ENCODE measurements at regions not wholly inside any gene's neighbourhood (a gene's known extent, or its start where the extent isn't known, plus 50 kb on each side); places are given as distances from the start of the nearest gene placed in this dataset.

DNA sequence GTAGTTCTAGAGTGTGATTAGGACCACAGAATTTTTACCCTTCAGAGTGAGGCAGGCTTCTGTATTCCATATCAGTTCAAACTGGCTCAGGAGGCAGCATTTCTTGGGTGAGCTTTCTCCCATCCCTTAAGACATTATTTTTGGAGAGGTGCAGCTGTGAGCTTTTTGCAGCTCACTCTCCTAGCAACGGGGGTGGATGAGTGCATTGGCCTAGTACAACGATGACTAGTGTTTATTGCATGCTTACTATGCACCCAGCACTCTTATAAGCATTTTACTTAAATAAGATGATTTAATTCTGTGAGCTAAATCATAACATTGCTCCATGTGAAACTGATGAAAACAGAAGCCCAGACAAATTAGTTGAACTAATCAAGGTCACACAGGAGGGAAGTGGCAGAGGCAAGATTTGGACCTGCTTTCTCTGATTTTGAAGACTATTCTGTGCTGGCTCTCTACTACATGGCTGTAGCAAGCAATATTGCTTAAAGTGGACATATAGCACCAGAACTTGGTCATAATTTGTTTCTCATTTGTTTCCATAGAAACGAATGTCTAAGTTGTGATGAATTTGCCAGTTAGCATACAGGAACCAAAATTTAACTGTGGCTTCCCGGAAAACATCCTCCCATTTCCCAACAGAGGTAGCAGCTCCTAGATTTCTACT is 372.1 kb upstream of the RIOK2 start:
- Histone ChIP-seq H3K27ac (ENCODE audit: low read depth in 1 of 2, low read length in 2 of 2) (no peak overlapping the region), H3K27me3 (ENCODE audit: control insufficient read depth in 1 of 2, insufficient read depth in 2 of 2, low read length in 1 of 2) (no peaks in the 10 kb centered on the region), H3K4me1 (ENCODE audit: control insufficient read depth in 1 of 2, insufficient read depth in 2 of 2, low read length in 2 of 2) (no peaks in the 10 kb centered on the region), H3K9me3 (ENCODE audit: control insufficient read depth, low read length) (peaks cover 3% of the 10 kb centered on the region), H3K36me3 (ENCODE audit: control insufficient read depth in 1 of 2, insufficient read depth in 2 of 2, low read length in 1 of 2) (no peaks in the 10 kb centered on the region), H3K4me3 (ENCODE audit: low read length in 2 of 2) (no peak overlapping the region)
- ATAC-seq (ENCODE audit: low FRiP score) = no peak
- DNase-seq = no peak
- intact Hi-C loops (cut with DNase I) = no loop called here
- 50 to 57% methylated on average over 4 of the region's 4 CpGs for WGBS, 2 donors

DNA sequence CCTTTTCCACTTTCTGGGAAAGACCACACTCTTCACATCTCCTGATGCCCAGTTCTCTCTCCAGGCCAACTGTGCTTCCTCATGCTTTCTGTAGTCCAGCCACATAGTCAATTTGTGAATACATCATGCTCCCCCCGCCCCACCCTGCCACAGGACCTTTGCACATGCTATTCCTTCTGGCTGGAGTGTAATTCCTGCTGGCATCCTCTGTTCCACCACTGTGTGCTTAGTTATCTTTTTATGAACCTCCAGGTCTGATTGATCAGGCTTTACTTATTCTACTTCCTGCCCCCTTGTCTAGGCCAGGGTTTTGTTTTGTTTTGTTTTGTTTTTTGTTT is 372.6 kb upstream of the RIOK2 start:
- H3K4me3 ChIP-seq (ENCODE audit: low read length in 2 of 2) = no peak overlapping the region
- intact Hi-C loops (cut with DNase I) = no loop called here
- no peak for DNase-seq
- H3K4me1 ChIP-seq (ENCODE audit: control insufficient read depth in 1 of 2, insufficient read depth in 2 of 2, low read length in 2 of 2) = no peaks in the 10 kb centered on the region
- 80 to 85% methylated on average over 1 of the region's 1 CpG for WGBS, 2 donors
- peaks cover 3% of the 10 kb centered on the region for H3K9me3 ChIP-seq (ENCODE audit: control insufficient read depth, low read length)
- ATAC-seq (ENCODE audit: low FRiP score) = no peak
- no peaks in the 10 kb centered on the region for H3K27me3 ChIP-seq (ENCODE audit: control insufficient read depth in 1 of 2, insufficient read depth in 2 of 2, low read length in 1 of 2)
- H3K27ac ChIP-seq (ENCODE audit: low read depth in 1 of 2, low read length in 2 of 2) = no peak overlapping the region
- no peaks in the 10 kb centered on the region for H3K36me3 ChIP-seq (ENCODE audit: control insufficient read depth in 1 of 2, insufficient read depth in 2 of 2, low read length in 1 of 2)

DNA sequence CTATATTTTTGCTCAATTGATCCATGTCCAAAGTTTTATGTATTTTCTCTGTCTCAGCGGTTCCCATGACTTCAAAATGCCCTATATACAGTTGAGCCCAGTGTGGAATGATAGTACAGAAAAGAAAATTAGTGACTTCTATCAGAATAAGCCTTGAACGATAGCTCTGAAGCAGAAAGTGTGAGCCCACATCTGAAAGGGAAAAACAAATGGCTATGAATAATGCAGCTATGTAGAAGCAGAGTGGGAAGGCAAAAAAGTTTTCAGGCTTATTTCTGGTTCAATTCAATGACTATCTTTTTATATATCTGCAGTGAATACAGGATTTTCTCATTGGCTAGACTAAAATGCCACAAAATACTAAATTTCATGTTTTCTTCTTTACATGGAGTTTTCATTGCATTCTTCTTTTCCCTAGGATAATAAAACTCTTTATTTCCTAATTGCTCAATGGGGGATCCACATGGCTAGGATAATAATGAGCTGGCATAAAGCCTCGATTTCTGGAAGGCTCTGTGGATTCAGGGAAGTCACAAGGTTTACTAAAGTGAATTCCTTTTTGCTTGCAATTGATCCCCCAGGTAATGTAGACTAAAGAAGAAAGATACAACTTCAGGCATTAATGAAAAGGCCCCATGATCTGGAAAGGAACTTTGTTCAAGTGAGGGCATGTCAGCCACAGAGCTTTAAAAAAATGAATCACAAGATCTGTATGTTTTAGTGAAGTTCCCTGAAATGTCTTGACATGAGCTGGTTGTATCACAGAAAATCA is 377.0 kb upstream of the RIOK2 start:
- no peak for ATAC-seq (ENCODE audit: low FRiP score)
- peaks cover 3% of the 10 kb centered on the region for H3K9me3 ChIP-seq (ENCODE audit: control insufficient read depth, low read length)

DNA sequence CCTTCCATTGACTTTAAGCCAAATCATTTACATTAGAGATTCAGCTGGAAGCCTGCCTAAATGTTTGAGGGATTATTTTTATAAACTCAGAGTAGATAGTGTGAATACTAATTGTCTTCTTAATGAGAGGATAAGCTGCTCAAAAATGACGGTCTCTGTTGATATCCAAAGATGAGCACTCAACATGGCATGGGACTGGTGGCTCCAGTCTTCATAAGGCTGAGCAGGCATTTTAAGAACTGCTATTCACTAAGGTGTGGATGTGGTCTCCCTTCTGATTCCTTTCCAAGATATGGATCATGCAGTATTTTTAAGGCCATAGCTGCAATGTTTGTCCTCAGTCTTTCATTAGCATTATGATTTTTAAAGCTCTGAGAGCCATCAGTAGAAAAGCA is 377.5 kb upstream of the RIOK2 start:
- H3K4me3 ChIP-seq (ENCODE audit: low read length in 2 of 2) = no peak overlapping the region
- no peak overlapping the region for H3K27ac ChIP-seq (ENCODE audit: low read depth in 1 of 2, low read length in 2 of 2)
- no peaks in the 10 kb centered on the region for H3K36me3 ChIP-seq (ENCODE audit: control insufficient read depth in 1 of 2, insufficient read depth in 2 of 2, low read length in 1 of 2)
- WGBS, 2 donors = 89 to 91% methylated on average over 1 of the region's 1 CpG
- ATAC-seq (ENCODE audit: low FRiP score) = no peak
- intact Hi-C loops (cut with DNase I) = no loop called here
- DNase-seq = no peak
- H3K4me1 ChIP-seq (ENCODE audit: control insufficient read depth in 1 of 2, insufficient read depth in 2 of 2, low read length in 2 of 2) = no peaks in the 10 kb centered on the region
- H3K9me3 ChIP-seq (ENCODE audit: control insufficient read depth, low read length) = peaks cover 3% of the 10 kb centered on the region
- H3K27me3 ChIP-seq (ENCODE audit: control insufficient read depth in 1 of 2, insufficient read depth in 2 of 2, low read length in 1 of 2) = no peaks in the 10 kb centered on the region

More for the DNA sequence above, 377.0 kb upstream of the RIOK2 start:
- H3K4me1 ChIP-seq (ENCODE audit: control insufficient read depth in 1 of 2, insufficient read depth in 2 of 2, low read length in 2 of 2) = no peaks in the 10 kb centered on the region
- H3K4me3 ChIP-seq (ENCODE audit: low read length in 2 of 2) = no peak overlapping the region
- no peak for DNase-seq
- intact Hi-C loops (cut with DNase I) = no loop called here
- no peaks in the 10 kb centered on the region for H3K36me3 ChIP-seq (ENCODE audit: control insufficient read depth in 1 of 2, insufficient read depth in 2 of 2, low read length in 1 of 2)
- no peaks in the 10 kb centered on the region for H3K27me3 ChIP-seq (ENCODE audit: control insufficient read depth in 1 of 2, insufficient read depth in 2 of 2, low read length in 1 of 2)
- H3K27ac ChIP-seq (ENCODE audit: low read depth in 1 of 2, low read length in 2 of 2) = no peak overlapping the region
- whole genome bisulfite sequencing, 2 donors = 68 to 72% methylated on average over 3 of the region's 3 CpGs

DNA sequence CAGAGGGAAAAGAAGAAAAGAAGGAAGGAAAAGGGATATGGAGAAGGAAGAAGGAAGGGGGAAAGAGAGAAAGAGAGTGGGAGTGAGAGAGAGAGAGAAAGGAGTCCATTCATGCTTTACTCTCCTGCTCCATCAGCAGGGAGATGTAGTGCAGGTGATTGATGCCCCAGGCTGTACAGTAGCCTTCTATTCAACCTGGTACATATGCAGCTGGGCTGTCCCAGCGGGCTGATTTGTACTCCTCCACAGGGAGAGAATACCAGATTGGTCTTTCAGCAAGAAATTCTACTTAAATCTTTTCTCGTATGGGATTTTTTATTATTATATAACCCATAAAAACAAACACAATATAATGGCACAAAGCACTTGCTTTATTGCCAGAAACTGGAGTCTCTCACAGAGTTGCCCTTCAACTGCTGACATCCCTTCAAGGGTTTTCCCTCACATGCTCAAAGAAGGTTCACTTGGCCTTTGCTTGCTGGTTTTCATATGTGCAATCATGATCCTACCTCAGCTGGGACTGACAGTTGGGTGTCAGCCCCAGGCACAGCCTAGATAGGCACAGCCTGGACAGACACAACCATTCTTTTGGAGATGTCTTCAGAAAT is 380.1 kb upstream of the RIOK2 start:
- ATAC-seq (ENCODE audit: low FRiP score) (no peak), DNase-seq (no peak)
- H3K27ac ChIP-seq (ENCODE audit: low read depth in 1 of 2, low read length in 2 of 2) = no peak overlapping the region
- no peaks in the 10 kb centered on the region for H3K36me3 ChIP-seq (ENCODE audit: control insufficient read depth in 1 of 2, insufficient read depth in 2 of 2, low read length in 1 of 2)
- intact Hi-C loops (cut with DNase I) = no loop called here
- H3K4me3 ChIP-seq (ENCODE audit: low read length in 2 of 2) = no peak overlapping the region
- 66 to 69% methylated on average over 2 of the region's 2 CpGs for WGBS, 2 donors
- H3K4me1 ChIP-seq (ENCODE audit: control insufficient read depth in 1 of 2, insufficient read depth in 2 of 2, low read length in 2 of 2) = no peaks in the 10 kb centered on the region
- peaks cover 1% of the 10 kb centered on the region for H3K9me3 ChIP-seq (ENCODE audit: control insufficient read depth, low read length)
- no peaks in the 10 kb centered on the region for H3K27me3 ChIP-seq (ENCODE audit: control insufficient read depth in 1 of 2, insufficient read depth in 2 of 2, low read length in 1 of 2)

DNA sequence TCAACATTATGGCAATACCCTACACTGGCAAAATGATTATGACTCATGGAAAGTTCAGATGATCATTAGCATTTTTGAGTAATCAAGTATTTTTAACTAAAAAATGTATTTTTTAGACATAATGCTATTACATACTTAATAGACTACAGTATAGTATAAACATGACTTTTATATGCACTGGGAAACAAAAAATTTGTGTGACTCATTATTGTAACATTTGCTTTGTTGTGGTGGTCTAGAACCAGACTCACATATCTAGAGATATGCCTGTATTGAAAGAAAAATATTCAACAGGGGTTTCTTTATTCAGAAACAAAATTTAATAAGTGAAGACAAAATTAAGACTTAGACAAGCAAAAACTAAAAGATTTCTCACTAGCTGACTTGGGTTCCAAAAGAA is 385.3 kb upstream of the RIOK2 start:
- no peak overlapping the region for H3K27ac ChIP-seq (ENCODE audit: low read depth in 1 of 2, low read length in 2 of 2)
- H3K36me3 ChIP-seq (ENCODE audit: control insufficient read depth in 1 of 2, insufficient read depth in 2 of 2, low read length in 1 of 2) = no peaks in the 10 kb centered on the region
- H3K4me1 ChIP-seq (ENCODE audit: control insufficient read depth in 1 of 2, insufficient read depth in 2 of 2, low read length in 2 of 2) = no peaks in the 10 kb centered on the region
- no peak for ATAC-seq (ENCODE audit: low FRiP score)
- DNase-seq = no peak
- intact Hi-C loops (cut with DNase I) = no loop called here
- no peaks in the 10 kb centered on the region for H3K27me3 ChIP-seq (ENCODE audit: control insufficient read depth in 1 of 2, insufficient read depth in 2 of 2, low read length in 1 of 2)
- H3K4me3 ChIP-seq (ENCODE audit: low read length in 2 of 2) = no peak overlapping the region
- H3K9me3 ChIP-seq (ENCODE audit: control insufficient read depth, low read length) = peaks cover 3% of the 10 kb centered on the region

DNA sequence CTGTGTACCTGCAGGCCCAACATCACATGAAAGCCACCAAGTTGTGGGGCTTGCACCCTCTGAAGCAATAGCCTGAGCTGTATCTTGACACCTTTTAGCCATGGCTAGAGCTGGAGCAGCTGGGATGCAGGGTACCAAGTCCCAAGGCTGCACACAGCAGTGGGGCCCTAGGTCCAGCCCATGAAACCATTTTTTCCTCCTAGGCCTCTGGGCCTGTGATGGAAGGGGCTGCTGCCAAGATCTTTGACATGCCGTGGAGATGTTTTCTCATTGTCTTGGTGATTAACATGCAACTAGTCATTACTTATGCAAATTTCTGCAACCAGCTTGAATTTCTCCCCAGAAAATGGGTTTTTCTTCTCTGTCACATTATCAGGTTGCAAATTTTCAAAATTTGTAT is 387.2 kb upstream of the RIOK2 start:
- H3K4me1 ChIP-seq (ENCODE audit: control insufficient read depth in 1 of 2, insufficient read depth in 2 of 2, low read length in 2 of 2) = no peaks in the 10 kb centered on the region
- no peak overlapping the region for H3K27ac ChIP-seq (ENCODE audit: low read depth in 1 of 2, low read length in 2 of 2)
- H3K36me3 ChIP-seq (ENCODE audit: control insufficient read depth in 1 of 2, insufficient read depth in 2 of 2, low read length in 1 of 2) = no peaks in the 10 kb centered on the region
- H3K27me3 ChIP-seq (ENCODE audit: control insufficient read depth in 1 of 2, insufficient read depth in 2 of 2, low read length in 1 of 2) = no peaks in the 10 kb centered on the region
- peaks cover 3% of the 10 kb centered on the region for H3K9me3 ChIP-seq (ENCODE audit: control insufficient read depth, low read length)
- WGBS, 2 donors = 83 to 89% methylated on average over 1 of the region's 1 CpG
- intact Hi-C loops (cut with DNase I) = no loop called here
- no peak overlapping the region for H3K4me3 ChIP-seq (ENCODE audit: low read length in 2 of 2)
- ATAC-seq (ENCODE audit: low FRiP score) (no peak), DNase-seq (no peak)

DNA sequence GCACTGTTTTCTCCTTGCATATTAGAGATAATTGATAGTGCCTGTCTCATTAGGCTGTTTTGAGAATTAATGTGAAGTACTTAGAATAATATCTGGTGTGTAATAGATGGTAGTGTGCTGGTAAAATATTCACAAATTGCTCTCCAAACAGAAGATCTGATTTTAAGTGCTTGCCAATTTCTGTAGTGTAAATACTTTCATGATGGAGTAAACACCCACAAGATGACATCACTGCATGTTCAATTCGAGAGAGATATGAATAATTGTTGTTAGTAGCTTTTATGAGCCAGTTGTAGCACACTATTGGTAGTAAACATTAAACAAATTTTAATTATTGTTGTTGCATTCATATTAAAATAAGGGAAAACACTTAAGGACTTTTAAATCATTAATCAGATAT is 392.3 kb upstream of the RIOK2 start:
- no peak overlapping the region for H3K4me3 ChIP-seq (ENCODE audit: low read length in 2 of 2)
- 33 to 51% methylated on average over 1 of the region's 1 CpG for WGBS, 2 donors
- no peak for DNase-seq
- H3K27ac ChIP-seq (ENCODE audit: low read depth in 1 of 2, low read length in 2 of 2) = no peak overlapping the region
- no peaks in the 10 kb centered on the region for H3K36me3 ChIP-seq (ENCODE audit: control insufficient read depth in 1 of 2, insufficient read depth in 2 of 2, low read length in 1 of 2)
- H3K27me3 ChIP-seq (ENCODE audit: control insufficient read depth in 1 of 2, insufficient read depth in 2 of 2, low read length in 1 of 2) = no peaks in the 10 kb centered on the region
- no peak for ATAC-seq (ENCODE audit: low FRiP score)
- H3K9me3 ChIP-seq (ENCODE audit: control insufficient read depth, low read length) = no peaks in the 10 kb centered on the region
- intact Hi-C loops (cut with DNase I) = no loop called here
- H3K4me1 ChIP-seq (ENCODE audit: control insufficient read depth in 1 of 2, insufficient read depth in 2 of 2, low read length in 2 of 2) = no peaks in the 10 kb centered on the region

DNA sequence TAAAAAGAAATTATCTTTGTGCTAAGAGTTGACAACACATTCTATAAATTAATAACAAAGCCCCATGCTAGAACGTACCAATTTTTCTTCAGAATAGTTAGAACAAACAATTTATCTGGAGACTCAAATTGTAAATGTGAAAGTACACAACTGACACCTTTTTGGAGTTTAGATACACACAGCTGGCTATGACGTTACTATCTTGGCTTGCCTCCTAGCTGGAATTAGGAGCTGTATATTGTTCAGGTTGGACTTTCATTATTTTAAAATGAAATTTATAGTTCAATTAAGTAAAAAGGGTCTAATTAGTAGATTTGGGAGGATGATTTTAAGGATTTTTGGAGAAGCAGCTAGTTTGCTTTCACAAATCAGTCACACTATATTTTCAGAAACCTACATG is 393.9 kb upstream of the RIOK2 start:
- DNase-seq (no peak), ATAC-seq (ENCODE audit: low FRiP score) (no peak)
- Histone ChIP-seq H3K27me3 (ENCODE audit: control insufficient read depth in 1 of 2, insufficient read depth in 2 of 2, low read length in 1 of 2) (no peaks in the 10 kb centered on the region), H3K9me3 (ENCODE audit: control insufficient read depth, low read length) (no peaks in the 10 kb centered on the region), H3K4me3 (ENCODE audit: low read length in 2 of 2) (no peak overlapping the region), H3K27ac (ENCODE audit: low read depth in 1 of 2, low read length in 2 of 2) (no peak overlapping the region), H3K36me3 (ENCODE audit: control insufficient read depth in 1 of 2, insufficient read depth in 2 of 2, low read length in 1 of 2) (no peaks in the 10 kb centered on the region), H3K4me1 (ENCODE audit: control insufficient read depth in 1 of 2, insufficient read depth in 2 of 2, low read length in 2 of 2) (no peaks in the 10 kb centered on the region)
- 46 to 51% methylated on average over 2 of the region's 2 CpGs for WGBS, 2 donors
- intact Hi-C loops (cut with DNase I) = no loop called here

All from aorta (tissue), 5 donors.